GM19455 (cell line): ENCODE measurements at regions not wholly inside any gene's neighbourhood (a gene's known extent, or its start where the extent isn't known, plus 50 kb on each side); places are given as distances from the start of the nearest gene placed in this dataset.

ENCODE experiments used
- ATAC-seq: cut with Tn5 transposase; IDR thresholded peaks from one replicate; pipeline ENCODE4 v1.9.1; 2021; ENCODE audit not compliant: unreplicated experiment

GRCh38 chr9:89655990-89656657 is 51.3 kb downstream of the GADD45G start:
- ATAC-seq = no peak

- ATAC-seq = no peak
Measured at GRCh38 chr9:89657295-89657694, 52.5 kb downstream of the GADD45G start.

- no peak for ATAC-seq
Measured at GRCh38 chr9:89657765-89658164, 53.0 kb downstream of the GADD45G start.

DNA sequence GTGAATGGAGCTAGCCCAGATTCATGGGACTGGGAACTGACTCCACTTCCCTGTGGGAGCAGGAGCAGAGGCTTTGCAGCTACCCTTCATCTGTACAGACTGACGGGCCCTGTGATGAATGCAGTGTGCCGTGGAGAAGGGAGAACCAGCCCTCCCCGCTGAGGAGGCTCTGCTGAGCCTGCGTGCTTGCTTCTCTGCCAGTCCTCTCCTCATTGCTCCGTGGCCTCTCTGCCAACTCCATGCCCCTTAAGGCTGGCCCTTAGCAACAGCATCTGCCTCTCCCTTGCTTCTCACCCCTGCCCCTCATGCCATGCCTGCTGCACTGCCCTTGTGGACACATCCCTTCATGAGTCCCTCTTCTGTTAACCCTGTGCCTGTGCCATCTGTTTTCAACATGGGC is 53.6 kb downstream of the GADD45G start:
- ATAC-seq = no peak

DNA sequence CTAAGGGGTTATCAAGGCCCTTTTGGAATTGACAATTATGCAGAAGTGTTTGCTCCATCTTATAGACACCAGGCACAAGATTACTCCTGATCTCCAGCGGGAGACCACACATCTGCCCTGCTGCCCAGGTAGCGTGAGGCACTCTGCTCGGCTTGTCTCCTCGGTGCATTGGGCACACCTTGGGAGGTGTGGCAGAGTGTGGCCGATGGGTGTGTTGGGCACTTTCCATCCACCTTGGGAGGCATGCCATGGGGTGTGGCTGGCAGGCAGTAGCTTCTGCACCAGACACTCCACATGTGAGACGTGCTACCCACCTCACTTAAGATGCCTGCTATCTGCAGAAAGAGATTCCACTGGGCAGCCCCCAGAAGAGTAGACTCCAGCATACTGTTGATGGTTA is 54.1 kb downstream of the GADD45G start:
- no peak for ATAC-seq

DNA sequence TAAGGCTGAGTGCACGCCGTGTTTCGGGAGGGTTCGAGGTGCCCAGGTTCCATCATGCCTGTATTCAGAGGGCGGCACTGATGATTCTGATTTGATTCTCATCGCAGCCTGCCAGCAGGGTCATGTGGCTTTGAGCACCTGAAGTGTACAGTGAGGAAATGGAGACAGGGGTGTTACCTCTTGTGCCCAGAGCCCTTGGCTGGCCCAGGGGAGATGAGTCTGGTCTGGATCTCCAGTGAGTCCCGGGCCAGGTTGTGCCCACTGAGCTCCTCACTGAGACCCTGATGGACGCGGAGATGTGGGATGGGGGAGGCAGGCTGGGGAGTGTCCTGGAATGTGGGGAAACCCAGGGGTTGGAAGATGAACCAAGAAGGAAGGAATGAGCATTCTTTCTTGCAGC is 54.7 kb downstream of the GADD45G start:
- no peak for ATAC-seq

DNA sequence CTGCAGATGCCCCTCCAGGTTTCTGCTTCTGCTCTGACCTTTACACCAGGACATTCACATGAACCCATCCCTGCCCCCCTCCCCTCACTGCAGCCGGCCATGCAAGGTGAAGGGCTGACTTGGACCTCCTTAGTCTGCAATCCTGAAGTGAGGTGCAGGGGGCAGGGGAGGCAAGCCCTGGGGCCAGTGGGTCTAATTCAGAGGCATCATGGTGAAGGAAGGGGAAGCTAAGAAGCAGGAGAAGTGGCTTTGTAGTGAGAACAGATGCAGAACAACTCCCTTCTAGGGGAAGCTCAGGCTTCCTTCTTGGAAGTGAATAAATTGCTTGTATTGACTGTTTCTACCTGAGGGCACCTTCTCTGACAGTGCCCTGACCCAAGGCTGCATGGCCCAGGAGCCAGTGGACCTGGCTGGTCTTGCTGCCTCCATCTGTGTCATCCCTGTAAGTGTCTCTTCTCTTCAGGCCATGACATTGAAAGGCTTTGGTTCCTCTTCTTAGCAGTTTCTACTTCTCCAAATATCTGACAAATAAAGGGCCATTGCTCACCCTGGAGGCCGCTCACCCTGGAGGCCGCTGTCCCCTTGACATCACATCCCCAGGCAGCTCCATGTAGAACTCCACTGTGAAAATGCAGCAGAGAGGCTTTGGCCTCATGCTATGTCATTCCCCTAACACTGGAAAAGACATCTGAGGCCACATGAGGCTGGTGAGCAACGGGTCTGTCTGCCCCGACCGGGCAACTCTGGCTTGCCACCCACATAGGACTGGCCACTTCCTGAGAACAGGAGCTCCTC is 55.3 kb downstream of the GADD45G start:
- ATAC-seq = no peak

DNA sequence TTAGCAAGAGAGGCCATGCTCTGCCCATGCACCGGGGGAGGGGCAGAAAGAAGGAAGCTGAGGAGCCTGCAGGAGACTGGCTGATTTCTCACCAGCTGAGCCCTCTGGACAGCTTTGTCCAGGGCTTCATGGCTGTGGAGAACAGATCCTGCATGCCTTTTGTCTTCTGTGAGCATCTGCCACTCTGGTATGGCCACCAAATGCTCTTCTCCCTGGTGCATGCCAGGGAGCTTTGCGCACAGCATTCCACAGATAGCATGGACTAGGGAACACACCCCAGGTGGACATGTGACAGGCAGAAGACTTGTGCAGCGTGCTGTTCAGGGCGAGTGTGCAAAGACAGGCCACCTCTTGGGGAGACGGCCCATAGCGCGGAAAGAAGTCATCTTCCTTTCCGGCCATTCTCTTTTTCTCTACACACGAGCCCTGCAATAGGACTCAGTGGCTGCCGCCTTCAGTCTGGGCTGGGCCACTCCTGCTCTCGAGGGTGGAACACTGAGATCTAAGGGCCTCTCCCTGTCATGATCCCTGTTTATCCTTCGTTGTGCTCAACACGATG is 56.7 kb downstream of the GADD45G start:
- ATAC-seq = no peak

DNA sequence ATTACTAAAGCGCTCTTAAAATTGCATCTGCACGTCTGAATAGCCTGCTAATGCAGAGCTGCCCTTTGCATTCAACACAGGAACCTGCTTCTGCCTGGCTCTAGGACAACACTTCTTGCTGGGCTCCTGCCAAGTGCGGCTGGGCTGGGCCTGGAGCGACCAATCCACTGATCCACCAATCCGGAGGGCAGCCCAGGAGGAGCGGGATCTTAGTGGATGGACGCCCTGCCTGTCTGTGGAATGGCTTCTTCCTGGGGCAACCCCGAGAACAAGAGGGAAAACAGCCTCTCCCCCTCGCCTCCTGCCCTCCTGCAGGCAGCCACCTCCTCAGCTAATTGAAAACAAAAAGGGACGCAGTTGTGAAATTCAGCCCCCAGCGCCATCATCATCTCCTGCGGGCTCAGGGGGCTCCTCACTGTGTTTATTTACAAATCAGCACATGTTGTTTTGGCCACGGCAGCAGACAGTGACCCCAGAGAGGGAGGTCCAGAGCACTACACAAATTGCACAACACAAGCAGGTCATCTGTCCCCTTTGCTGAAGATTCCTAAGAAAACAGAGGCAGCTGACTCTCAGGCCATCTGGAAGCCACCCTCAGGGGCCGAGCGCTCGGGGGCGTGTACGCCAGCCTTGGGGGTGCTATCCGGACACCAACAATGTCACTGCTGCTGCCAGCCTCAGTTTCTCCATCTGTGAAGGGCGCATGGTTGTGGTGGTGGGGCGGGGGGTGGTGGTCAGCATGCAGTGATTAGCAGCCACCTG is 57.3 kb downstream of the GADD45G start:
- ATAC-seq = no peak

DNA sequence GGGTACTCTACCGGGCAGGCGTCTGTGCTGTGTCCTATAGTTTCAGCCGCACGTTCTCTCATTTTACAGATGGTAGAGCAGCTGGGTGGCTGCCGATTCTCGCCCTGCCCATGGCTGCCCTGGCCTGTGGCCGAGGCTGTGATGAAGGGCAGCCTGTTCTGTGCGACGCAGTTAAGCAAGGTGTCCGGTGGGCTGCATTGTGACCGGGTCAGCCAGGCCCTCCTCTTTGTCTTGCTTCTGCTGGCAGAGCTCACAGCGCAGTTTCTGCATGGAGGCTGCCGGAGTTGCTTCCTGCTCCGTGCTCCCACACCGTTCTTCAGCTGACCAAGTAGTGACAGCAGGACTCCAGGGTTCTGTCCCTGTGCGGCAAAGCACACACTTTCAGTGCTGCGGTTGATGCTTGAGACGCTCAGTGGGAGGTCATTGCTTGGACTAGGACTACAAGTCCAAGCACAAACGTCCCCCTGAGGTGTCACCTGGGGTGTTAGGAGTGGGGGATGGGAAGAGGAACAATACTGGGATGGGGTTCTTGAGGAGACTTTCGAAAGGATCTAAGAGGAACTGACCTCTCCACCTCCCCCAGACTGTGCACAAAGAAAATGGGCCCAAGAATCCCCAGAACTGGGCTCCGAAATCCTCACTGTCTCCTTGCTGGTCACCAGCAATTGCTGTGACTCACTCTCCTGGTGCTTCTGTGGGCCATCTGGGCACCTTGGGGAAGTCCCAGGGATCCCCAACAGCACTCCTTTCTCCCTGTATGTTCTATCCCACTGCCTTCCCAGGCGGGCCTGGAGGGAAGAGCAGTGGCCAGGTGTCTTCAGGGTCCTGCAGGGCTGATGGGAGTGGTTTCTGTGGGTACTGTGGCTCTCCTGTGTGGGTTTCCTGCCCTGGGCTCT is 58.2 kb downstream of the GADD45G start:
- no peak for ATAC-seq

- no peak for ATAC-seq
Measured at GRCh38 chr9:89663614-89663970, 58.8 kb downstream of the GADD45G start.

- ATAC-seq = no peak
Measured at GRCh38 chr9:89664010-89664409, 59.2 kb downstream of the GADD45G start.

GRCh38 chr9:89664896-89665329 is 60.1 kb downstream of the GADD45G start:
- no peak for ATAC-seq

GRCh38 chr9:89666364-89666763 is 61.6 kb downstream of the GADD45G start:
- ATAC-seq = no peak

- no peak for ATAC-seq
Measured at GRCh38 chr9:89666950-89667349, 62.1 kb downstream of the GADD45G start.

- ATAC-seq = no peak
Measured at GRCh38 chr9:89667726-89668125, 62.9 kb downstream of the GADD45G start.

DNA sequence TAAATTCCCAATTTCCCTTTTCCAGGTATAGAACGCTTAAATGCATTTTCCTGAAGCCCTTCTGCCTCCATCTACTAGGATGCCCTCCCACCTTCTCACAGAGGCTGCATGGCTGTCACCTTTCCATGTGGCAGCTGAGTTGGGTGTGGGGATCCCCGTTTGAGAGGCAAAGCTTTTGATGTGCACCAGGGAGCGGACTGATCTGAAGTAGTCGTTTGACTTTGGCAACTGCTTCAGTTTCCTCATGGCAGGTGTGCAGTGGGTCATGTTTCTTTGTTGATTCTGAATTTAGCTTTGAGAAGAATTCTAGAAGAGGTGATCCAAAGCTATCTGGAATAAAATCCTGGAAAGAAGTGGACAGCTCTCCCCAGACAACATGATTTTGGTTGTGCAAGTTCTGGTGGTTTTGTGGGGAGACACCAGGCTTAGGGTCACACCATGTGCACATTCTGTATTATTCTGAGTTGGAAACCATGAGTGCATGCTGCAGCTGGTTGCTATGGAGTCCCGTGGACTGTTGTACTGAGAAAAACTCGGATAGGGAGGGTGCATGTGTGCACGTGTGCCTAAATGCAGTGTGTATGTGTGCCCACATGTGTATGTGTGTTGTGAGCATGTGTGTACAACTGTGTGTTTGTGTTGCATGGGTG is 63.5 kb downstream of the GADD45G start:
- no peak for ATAC-seq

- ATAC-seq = no peak
Measured at GRCh38 chr9:89668866-89669246, 64.0 kb downstream of the GADD45G start.

DNA sequence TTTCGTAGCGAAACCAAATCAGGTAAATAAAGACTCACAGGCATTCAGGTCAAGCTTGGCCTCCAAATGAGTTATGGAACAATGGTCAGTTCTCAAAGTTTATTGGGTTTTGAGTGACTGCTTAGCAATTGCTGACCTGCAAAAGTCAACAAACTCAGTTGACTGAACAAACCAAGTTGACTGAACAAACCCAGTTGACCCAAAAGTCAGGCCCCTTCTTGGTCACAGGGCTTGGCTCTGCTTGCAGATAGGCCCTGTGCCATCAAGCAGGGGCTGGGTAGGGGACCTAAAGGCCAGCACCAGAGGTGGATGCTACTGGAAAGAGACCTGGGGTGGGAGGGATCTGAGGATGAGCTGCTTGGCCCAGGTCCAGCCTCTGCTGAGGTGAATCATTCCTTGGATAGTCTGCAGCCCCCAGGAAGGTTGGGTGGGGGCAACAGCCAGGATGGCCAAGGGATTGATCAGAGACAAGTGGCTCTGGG is 64.6 kb downstream of the GADD45G start:
- ATAC-seq = no peak

- no peak for ATAC-seq
Measured at GRCh38 chr9:89670114-89670513, 65.3 kb downstream of the GADD45G start.
